ENCODE measurements at regions not wholly inside any gene's neighbourhood (a gene's known extent, or its start where the extent isn't known, plus 50 kb on each side); places are given as distances from the start of the nearest gene placed in this dataset.

GRCh38 chr7:68381731-68382130 lies 1216.5 kb upstream of the AUTS2 start:
- WGBS, 2 donors: 32 to 44% methylated on average over 2 of the region's 2 CpGs
- intact Hi-C loops (cut with DNase I): no loop called here
- Histone ChIP-seq H3K36me3 (no peaks in the 10 kb centered on the region), H3K27ac (no peak overlapping the region), H3K4me3 (no peak overlapping the region), H3K4me1 (no peaks in the 10 kb centered on the region), H3K27me3 (no peaks in the 10 kb centered on the region), H3K9me3 (peaks cover 0 to 6% (median 2%) of the 10 kb centered on the region in 4 donors)
- TF ChIP-seq POLR2A (IDR thresholded peaks at IDR 0.05): no peak
- TF ChIP-seq POLR2AphosphoS5 (IDR thresholded peaks at IDR 0.05): no peak
- TF ChIP-seq, protein P1, sequence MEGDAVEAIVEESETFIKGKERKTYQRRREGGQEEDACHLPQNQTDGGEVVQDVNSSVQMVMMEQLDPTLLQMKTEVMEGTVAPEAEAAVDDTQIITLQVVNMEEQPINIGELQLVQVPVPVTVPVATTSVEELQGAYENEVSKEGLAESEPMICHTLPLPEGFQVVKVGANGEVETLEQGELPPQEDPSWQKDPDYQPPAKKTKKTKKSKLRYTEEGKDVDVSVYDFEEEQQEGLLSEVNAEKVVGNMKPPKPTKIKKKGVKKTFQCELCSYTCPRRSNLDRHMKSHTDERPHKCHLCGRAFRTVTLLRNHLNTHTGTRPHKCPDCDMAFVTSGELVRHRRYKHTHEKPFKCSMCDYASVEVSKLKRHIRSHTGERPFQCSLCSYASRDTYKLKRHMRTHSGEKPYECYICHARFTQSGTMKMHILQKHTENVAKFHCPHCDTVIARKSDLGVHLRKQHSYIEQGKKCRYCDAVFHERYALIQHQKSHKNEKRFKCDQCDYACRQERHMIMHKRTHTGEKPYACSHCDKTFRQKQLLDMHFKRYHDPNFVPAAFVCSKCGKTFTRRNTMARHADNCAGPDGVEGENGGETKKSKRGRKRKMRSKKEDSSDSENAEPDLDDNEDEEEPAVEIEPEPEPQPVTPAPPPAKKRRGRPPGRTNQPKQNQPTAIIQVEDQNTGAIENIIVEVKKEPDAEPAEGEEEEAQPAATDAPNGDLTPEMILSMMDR (IDR thresholded peaks at IDR 0.05): no peak
- TF ChIP-seq EP300 (IDR thresholded peaks at IDR 0.05): no peak
- no peak for DNase-seq

- TF ChIP-seq EP300 (IDR thresholded peaks at IDR 0.05): no peak
- TF ChIP-seq POLR2AphosphoS5 (IDR thresholded peaks at IDR 0.05): no peak
- WGBS, 2 donors: 89 to 90% methylated on average over 1 of the region's 1 CpG
Measured at GRCh38 chr7:68384581-68384980, 1213.7 kb upstream of the AUTS2 start.

DNA sequence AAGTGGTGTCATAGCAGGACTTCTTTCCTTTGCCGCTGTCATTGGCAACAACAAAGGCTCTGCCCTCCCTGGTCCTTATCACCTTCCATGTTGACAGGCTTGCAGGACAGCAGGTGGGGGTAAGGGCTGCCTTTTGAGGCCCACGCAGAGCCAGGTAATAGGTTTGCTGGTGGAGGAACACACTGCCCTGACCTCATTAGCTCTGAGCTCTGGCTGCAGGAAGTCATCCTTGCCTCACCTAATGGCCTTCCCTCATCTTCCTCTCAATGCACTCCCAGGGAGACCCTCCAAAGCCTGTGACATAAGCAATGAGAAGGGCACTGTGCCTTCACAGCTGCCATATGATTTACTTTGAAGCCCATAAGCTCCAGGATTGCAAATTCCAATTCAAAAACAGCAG lies 1205.2 kb upstream of the AUTS2 start:
- H3K4me1 ChIP-seq: no peaks in the 10 kb centered on the region
- H3K9me3 ChIP-seq: no peaks in the 10 kb centered on the region
- H3K27me3 ChIP-seq: no peaks in the 10 kb centered on the region
- no peak overlapping the region for H3K27ac ChIP-seq
- intact Hi-C loops (cut with DNase I): no loop called here
- DNase-seq: no peak
- no peak for TF ChIP-seq EP300 (IDR thresholded peaks at IDR 0.05)
- TF ChIP-seq, protein P1 (IDR thresholded peaks at IDR 0.05): no peak
- TF ChIP-seq POLR2A (IDR thresholded peaks at IDR 0.05): no peak
- TF ChIP-seq POLR2AphosphoS5 (IDR thresholded peaks at IDR 0.05): no peak
- no peak overlapping the region for H3K4me3 ChIP-seq
- H3K36me3 ChIP-seq: no peaks in the 10 kb centered on the region
- WGBS, 2 donors: 41 to 62% methylated on average over 2 of the region's 2 CpGs

More at GRCh38 chr7:68384581-68384980, 1213.7 kb upstream of the AUTS2 start:
- intact Hi-C loops (cut with DNase I): no loop called here
- Histone ChIP-seq H3K4me1 (no peaks in the 10 kb centered on the region), H3K27ac (no peak overlapping the region), H3K4me3 (no peak overlapping the region), H3K9me3 (peaks cover 0 to 6% (median 2%) of the 10 kb centered on the region in 4 donors), H3K27me3 (no peaks in the 10 kb centered on the region), H3K36me3 (no peaks in the 10 kb centered on the region)
- DNase-seq: no peak

DNA sequence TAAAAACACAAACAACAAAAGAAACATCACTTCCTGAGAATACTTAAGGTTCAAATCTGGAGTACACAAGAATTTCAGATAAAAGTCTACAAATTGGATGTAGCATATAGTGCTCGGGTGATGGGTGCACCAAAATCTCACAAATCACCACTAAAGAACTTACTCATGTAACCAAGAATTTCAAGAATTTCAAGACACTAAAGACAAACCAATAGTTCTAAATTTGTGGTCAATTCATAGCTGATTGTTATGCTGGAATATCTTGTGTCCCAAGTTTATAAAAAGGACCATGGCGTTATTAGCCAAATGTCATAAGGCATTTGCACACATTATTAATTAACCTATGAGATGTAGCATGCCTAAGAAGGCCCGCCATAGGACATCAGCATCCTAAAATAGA lies 1204.1 kb upstream of the AUTS2 start:
- intact Hi-C loops (cut with DNase I): no loop called here
- DNase-seq: no peak
- Histone ChIP-seq H3K4me3 (no peak overlapping the region), H3K9me3 (no peaks in the 10 kb centered on the region), H3K27ac (no peak overlapping the region), H3K36me3 (no peaks in the 10 kb centered on the region), H3K4me1 (no peaks in the 10 kb centered on the region), H3K27me3 (no peaks in the 10 kb centered on the region)
- 86 to 87% methylated on average over 3 of the region's 3 CpGs for WGBS, 2 donors
- TF ChIP-seq EP300 (IDR thresholded peaks at IDR 0.05): no peak
- TF ChIP-seq POLR2AphosphoS5 (IDR thresholded peaks at IDR 0.05): no peak
- no peak for TF ChIP-seq POLR2A (IDR thresholded peaks at IDR 0.05)
- TF ChIP-seq, protein P1 (IDR thresholded peaks at IDR 0.05): no peak

GRCh38 chr7:68399991-68400590 lies 1198.2 kb upstream of the AUTS2 start:
- H3K27me3 ChIP-seq: no peaks in the 10 kb centered on the region
- intact Hi-C loops (cut with DNase I): no loop called here
- no peak overlapping the region for H3K27ac ChIP-seq
- WGBS, 2 donors: 82 to 87% methylated on average over 6 of the region's 6 CpGs
- H3K4me1 ChIP-seq: no peaks in the 10 kb centered on the region
- H3K9me3 ChIP-seq: no peaks in the 10 kb centered on the region
- TF ChIP-seq EP300 (IDR thresholded peaks at IDR 0.05): no peak
- TF ChIP-seq POLR2AphosphoS5 (IDR thresholded peaks at IDR 0.05): no peak
- TF ChIP-seq POLR2A (IDR thresholded peaks at IDR 0.05): no peak
- TF ChIP-seq, protein P1 (IDR thresholded peaks at IDR 0.05): no peak
- no peaks in the 10 kb centered on the region for H3K36me3 ChIP-seq
- no peak overlapping the region for H3K4me3 ChIP-seq
- DNase-seq: no peak
